Islet of Langerhans (tissue), 1 donor: ENCODE measurements at regions not wholly inside any gene's neighbourhood (a gene's known extent, or its start where the extent isn't known, plus 50 kb on each side); places are given as distances from the start of the nearest gene placed in this dataset.
"Not testable (repeated sequence)": the region's sequence is repeated elsewhere in the genome, so short reads cannot be mapped to it uniquely, and the experiment has no call there.

ENCODE experiments used
- FAIRE-seq: peaks from one replicate; lab custom pipeline; 2011; peaks lifted over from hg19 to GRCh38; lab: Jason Lieb, UNC

DNA sequence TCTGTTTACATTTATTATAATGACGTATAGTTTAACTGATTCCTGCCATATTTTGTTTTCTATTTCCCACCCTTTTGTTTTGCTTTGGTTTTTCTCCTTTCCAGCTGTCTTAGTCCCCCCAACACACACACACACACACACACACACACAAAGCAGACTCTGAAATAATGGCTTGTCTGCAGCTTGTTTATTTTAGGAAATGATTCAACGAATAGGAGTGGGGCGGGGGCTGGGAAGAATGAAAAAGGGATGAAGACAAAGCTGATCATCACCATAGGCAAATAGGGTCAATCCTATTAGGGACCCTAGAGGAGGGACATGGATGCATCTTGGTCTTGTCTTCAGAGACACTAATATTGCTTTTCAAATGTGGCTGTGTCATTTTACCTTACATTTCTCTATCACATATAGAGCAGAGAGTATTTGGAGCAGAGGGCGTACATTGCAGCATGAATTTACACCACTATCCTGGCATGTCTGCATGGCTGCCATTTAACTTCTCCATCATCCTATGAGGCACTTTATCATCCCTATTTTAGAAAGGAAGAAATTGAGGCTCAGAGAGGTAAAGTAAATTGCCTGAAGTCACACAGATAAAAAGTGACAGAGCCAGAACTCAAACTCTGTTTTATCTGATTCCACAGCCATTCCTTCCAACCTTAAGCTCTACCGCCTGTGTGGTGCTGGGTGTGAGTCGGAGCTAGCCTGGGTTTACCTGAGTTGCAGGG, 147.2 kb upstream of the TPM1 start:
- FAIRE-seq: no peak

DNA sequence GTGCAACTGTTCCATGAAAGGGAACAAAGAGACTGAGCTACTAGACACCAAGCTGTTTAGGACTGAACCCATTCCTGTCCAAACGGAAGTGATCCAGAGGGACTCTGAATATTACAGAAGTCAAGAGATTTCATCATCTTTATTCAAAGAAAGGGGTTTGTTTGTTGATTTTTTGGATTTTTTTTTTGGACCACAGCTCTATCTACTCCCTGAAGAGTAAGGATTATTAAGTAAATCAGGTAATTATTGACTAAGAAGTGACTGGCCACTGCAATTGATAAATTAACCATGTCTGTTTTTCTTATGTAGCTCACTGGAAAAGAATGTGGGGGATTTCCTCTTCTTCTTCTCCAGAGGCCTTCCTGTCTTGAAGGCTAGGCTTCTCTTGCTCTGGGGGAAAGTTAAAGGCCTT, 146.6 kb upstream of the TPM1 start:
- FAIRE-seq: no peak

DNA sequence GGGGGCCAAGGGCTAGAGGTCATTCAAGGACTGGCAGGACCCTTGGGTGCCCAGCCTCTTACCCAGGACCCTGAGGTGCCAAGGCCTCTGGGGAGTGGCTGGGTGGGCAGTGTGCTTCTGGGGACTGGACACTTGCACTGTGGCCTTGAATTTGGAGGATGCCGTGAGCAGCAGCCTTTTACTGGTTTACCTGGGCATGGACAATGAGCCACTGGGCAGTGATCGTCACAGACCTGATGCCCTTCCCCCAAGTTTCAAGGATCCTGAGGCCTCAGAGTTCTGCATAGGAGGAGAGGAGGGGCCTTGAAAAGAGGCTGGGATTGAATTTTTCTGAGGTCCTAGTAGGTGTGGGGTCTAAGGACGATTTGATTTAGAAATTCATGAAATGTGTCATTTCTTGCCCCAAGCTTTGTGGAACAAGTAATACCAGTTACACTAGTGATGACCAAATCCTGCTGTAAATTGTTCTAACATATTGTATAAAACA, 146.1 kb upstream of the TPM1 start:
- FAIRE-seq: no peak

DNA sequence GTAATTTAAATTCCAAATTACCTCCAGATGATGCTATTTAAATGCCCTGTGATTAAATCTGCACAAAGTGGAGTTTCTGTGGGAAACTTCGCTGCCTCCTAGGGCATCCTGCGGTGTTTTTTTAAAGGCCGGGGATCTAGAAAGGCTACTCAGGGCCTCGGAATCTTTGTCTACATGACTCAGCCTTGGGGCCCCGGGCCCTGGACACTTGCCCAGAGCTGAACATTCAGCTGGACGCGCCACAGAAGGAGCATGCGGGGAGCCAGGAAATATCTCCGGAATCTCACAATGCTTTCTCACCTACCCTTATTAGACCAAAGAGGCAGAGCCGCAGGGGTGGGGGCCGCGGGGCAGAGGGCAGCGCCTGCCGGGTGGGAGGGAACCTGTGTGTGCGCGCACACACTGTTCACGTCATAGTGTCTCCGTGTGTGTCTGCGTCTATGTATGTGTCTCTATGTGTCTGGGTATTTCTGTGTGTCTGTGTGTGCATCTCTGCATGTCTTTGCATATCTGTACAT, 145.5 kb upstream of the TPM1 start:
- FAIRE-seq: no peak

DNA sequence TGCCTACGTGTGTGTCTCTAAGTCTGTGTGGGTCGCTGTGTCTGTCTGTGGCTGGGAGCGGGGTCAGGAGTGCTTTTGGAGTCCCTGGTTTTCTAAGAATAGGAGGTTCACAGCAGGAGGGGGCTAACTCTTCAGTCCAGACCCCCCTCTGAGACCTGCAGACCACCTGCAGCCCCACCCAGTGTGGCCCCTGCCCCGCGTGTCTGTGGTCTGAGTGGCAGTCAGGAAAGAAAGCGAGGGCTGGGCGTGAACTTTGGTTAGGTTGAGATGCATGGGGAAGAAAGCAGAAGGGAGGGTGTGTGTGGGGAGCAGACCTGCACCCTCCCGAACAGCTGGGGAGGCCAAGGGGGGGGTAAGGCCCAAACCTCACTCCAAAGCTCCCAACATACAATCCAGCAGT, 144.9 kb upstream of the TPM1 start:
- FAIRE-seq: no peak

DNA sequence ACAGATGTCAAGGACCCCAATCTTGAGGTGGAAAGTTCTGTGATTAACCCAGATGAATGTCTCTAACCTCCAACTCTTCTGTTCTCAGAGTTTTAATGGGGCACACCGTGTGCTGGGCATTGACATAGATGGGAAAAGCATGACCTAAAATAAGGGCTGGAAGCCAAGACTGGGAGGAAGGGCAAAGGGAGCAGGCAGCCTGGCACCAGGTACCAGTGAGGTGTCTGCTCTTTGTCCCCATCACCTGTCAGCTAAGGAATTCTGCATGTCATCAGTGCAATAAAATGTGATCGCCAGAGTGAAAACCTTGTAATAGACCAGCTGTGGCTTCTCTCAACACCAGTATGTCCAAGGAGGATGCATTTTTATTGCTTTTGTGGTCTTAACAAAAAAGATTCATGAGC, 143.5 kb upstream of the TPM1 start:
- FAIRE-seq: no peak

DNA sequence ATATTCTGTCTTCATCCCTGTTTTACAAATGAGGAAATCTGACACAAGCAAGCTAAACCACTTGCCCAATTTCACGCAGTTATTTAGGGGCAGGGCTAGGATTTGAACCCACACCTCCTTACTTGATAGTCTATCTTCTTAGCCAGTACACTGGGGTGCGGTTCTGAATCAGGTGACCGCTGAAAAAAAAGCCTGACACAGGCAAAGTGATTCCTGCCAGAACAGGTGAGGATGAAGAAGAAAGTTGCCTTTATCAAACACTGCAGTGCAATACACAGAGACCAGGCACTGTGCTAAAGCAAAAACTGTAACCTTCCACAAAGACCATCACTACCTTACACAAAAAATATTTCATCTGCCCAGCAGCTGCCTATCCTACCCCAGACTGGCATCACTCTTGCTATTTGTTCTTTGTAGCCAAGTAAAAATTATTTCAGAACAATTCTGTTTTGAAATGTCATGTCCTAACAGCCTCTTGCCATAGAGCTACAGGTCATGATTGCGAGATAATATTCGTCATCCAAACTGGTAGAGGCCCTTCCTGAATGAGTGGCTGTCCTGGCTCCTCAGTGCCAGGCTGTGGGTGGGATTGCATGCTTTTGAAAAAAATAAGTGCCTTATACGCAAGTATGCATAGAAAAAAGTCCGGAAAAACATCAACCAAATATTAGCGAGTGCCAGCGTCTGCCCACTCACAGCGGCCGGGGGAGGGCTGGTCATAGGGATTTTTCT, 142.3 kb upstream of the TPM1 start:
- no peak for FAIRE-seq

DNA sequence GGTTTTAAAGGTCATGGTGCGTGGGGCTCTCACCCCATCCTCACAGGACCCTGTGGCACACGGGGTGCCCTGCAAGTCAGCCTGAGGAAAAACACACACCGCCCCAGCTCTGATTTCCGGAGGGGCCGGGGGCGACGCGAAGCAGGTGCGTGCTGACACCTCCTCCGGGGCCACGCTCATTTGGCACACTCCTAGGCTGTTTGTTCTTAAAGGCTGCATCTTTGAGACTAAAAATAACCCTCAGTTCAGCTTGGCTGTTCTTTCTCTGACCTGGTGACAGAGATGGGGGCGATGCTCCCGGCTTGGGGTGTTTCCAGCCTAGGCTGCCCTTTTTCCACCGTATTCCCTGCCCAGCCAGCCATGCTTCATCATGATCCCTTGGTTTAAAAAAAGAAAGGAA, 141.5 kb upstream of the TPM1 start:
- FAIRE-seq: no peak

DNA sequence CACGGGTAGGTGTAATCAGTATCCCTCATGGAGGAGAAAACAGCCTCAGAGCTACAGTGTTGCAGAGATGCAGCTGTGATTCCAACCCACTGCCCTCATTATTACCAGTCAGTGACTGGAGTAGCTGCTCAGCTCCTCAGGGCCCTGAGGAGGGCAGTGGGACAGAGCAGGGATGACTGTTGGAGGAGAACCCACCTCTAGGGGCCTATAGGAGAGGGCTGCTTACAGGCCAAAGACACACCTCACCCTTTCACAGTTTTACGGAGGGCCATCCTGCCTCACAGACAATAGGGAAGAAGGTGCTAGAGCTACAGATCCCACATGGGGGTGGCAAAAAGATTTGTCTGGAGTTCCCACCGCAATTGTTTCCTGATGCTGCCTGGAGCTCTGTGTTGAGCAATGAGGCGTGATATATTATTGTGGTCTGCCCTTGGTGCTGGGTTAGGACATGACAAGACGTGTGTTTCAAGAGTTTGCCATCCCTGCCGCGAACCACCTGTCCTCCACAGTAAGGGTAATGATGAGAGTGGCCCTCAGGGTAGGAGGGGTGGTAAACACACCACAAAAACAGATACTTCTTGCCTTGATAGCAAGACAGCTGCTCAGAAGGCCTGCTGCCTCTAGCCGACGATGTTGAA, 140.5 kb upstream of the TPM1 start:
- FAIRE-seq: no peak

DNA sequence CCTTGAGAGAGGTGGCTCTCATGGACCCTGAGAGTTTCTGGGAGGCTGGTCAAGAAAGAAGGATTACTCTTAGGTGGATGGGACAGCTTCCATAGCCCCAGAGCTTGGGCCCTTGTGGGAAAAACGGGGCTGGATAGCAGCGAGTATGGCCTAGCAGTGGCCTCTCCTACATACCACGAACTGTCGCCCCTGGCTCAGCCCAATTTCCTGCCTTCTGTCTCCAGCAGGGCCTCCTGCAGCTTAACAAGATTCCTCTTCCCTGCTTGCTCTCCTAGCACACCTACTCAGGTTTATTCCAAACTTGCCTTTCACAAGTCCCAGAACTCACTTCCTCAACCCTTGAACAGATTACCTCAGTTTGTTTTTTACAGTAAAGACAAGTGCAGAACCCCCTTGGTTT, 139.7 kb upstream of the TPM1 start:
- FAIRE-seq: no peak

DNA sequence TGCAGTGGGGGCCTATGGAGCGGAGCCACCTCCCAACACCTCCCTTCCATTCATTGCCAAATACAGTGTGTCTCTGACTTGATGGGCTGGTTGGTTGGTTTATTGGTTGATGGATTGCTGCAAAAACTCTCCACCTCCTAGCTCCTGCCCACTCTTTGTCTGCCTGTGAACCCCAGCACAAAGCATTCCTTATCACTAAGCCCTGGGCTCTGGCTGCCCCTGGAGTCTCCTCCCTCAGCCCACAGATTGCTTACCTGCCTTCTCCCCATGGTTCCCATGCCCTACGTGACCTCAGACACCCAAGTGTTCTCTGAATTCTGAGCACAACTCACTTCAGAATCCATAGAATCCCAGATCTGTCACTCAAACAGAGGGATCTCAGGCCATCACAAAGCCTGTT, 139.1 kb upstream of the TPM1 start:
- no peak for FAIRE-seq

DNA sequence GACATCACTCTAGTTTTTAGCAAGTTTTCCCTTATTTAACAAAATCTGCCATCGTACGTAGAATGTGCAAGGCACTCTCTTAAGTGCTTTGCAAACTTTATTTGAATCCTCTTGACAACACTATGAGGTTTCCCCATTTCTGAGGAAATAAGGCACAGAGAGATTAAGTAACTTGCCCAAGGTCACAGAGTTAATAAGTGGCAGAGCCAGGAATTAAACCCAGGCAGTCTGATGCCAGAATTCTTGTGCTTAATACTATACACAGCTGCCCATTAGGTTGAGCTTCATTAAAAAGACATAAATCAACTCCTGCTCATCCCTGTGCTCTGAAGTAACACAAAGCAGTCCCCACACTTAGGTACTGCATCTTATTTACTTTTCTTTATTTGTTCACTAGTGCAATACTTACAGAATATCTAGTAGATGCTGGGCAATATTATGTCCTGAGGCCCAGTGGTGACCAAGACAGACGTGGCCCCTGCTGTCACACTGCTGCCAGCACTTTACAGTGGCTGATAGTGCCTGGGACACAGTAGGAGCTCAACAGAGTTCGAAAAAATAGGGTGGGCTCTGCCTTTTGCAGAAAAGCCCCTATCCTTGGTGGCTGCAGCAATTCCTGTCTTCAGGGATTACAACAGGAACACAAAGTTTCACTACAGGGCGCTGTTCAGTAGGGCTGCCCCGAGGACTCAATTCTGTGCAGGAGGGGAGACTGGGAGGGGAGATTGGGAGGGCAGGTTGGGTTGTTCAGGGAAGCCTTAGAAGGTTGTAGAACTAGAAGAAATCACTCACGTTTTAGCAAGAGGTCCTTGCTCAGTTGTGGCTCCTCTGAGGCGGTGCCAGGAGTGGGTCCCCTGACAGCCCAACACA, 138.3 kb upstream of the TPM1 start:
- no peak for FAIRE-seq

DNA sequence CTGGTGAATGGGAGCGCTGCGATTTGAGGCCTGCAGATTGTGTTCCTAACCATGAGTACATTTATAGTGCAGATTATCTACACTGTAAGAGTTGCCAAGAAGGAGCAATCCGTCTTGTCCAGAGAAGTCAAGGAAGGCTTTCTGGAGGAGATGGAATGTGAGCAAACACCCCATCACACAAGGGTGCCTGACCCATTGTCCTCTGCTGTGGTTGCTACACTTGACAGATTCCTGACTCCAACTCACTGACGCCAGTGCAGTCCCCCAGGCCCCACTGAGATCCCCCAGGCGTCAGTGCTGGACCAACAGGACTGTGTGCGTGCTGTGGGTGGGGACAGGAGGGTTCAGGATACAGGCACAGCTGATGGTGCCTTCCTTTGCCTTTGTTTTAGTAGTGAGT, 135.9 kb upstream of the TPM1 start:
- no peak for FAIRE-seq

DNA sequence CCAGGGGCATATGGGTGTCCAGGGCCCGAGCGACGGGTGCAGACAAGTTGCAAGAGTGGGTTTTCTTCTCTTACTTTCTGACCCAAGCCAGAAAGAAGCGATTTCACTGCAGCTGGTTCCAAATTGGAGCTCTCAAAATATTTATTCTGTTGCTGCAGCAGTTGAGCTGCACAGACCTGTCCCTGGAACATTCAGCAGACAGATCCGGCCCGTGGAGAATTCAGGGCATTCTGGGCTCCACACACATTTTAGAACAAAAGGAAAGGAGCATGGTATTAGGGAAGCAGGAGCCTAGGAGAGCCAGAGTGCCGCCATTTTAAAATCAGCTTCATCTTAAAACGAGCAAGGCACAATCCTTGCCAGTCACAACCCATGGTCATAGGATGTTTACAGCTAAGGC, 135.3 kb upstream of the TPM1 start:
- FAIRE-seq: no peak

DNA sequence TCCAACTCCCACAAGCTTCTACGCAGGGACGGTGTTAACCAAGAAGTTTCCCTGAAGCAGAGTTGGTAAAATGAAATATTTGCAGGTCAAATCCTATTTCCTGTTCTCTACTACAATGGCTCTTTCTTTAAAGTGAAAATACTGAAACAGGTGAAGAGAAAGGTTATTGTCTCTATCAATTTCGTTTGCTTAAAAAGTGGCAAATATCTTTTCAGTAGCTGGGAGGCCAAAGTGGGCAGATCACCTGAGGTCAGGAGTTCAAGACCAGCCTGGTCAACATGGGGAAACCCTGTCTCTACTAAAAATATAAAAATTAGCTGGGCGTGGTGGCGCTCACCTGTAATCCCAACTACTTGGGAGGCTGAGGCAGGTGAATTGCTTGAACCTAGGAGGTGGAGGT, 134.2 kb upstream of the TPM1 start:
- not testable (repeated sequence) for FAIRE-seq

DNA sequence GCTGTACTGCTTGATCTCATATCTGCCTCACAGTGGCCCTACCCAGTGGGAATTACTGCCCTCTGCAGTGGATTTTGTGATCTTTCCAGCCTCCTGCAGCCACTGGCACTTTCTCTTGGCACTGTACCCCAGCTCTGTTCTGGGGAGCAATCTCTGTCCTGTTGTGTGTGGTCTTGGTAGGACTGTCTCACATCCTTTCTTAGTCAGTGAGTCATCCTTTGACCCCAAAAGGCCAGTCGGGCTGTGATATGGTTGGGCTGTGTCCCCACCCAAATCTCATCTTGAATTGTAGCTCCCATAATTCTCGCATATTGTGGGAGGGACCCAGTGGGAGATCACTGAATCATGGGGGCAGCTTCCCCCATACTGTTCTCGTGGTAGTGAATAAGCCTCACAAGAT, 133.3 kb upstream of the TPM1 start:
- no peak for FAIRE-seq

DNA sequence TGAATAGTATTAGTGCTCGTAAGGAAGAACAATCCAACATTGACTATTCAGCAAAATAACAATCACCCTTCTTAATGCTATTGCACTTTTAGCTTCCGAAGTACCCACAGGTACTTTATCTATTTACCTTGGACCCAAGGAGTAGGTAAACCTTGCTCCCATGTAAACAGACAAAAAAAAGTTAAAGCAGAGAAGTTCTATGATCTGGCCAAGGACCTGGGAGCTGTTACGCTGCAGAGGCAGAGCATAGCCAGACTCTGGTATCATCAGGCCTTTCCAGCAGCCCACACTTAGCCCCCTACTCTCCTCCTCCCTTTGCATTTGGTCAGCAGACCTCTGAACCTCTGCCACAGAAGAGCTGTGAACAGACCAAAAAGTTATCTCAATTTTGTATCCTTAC, 130.3 kb upstream of the TPM1 start:
- FAIRE-seq: no peak

DNA sequence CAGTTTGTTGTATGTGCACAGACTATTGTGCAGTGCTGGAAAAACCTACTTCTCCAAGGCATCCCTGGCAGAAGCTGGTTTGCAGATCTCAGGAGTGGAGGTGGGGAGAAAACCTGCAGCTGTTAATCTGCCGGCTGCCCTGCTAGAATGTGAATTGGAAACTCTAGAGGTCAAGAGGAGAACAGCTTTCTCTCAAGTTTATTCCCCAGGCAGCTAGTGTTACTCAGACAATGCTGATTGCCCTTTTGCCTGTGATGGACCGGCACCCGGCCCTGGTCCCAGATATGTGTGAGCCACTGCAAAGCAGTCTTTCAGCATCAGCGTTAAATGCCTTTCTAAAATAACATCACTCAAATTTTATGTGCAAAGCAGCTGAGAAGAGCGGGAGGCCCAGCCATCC, 129.7 kb upstream of the TPM1 start:
- no peak for FAIRE-seq

DNA sequence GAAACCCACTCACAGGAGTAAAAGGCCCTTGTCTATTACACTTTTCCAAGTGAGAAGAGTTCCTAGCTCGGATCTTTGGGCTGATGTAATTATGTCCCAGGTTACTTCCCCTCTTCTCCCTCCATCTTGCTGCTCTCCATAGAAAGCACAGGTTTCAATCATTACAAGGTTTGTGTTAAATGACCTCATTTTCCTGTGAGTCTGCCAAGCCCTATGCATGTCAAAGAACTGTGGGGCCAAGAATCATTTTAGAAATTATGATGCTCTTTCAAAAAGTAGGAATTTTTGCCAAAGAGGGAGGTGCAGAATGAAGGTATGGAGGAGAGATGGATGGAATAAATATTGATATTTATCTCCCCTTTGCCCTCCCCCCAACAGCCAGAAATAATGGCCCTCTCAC, 129.3 kb upstream of the TPM1 start:
- FAIRE-seq: no peak

DNA sequence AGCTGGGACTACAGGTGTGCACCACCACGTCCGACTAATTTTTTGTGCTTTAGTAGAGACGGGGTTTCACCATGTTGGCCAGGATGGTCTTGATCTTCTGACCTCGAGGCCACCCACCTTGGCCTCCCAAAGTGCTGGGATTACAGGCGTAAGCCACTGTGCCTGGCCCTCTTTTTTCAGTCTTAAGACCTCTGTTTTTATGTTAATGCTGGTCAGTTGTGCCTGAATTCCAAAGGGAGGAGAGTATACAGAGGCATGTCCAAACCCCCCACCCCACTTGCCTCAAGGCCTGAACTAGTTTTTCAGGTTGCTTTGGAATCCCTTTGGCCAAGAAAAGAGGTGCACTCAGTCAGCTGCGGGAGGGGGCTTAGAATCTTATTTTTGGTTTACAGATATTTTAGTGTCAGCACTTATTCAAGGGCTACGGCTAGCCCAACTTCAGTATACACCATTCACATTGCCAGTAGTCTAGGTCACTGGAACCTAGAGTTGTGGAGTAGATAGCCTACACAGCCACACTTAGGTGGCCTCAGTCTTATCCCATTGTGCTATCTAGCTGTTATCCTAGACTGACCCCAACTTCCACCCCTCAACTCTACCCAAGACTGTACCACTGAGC, 128.0 kb upstream of the TPM1 start:
- no peak for FAIRE-seq

DNA sequence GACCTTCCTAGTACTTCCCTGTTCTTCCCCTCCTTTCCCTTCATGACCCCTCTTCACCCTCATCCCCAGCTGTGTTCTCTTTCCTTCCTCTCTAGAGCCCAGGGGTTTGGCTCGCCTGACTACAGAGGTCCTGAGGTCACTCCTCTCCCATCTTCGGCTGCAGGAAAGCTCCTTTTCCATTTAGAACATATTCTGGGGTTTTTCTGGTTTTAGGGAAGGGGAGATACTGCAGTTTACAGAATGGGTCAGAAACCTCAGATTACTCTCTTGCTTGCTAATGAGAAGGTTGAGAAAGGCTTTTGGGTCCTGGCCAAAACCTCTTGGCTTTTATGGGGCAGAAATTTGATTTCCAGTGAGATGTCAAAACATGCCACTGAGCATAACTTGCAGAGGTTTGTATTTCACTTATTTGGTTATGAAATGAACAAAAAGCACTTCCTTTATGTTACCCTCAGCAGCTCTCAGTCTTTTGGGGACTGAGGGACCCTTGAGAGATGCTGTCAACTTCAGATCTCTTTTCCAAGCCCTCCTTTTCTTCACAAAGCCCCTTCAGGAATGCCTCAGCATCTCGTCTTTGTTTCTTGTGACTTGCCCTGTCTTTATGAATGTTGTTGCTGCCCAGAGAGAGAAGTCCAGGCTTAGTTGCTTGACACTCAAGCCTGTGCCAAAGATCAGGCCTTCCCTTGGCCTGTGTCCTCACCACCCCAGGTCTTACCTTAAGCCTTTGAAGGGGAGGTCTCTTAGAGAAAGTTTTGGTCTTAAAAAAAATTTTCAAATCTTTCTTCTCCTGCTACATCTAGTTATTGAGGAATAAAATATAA, 121.7 kb upstream of the TPM1 start:
- FAIRE-seq: no peak
